GM12873 (cell line): ENCODE measurements at regions not wholly inside any gene's neighbourhood (a gene's known extent, or its start where the extent isn't known, plus 50 kb on each side); places are given as distances from the start of the nearest gene placed in this dataset.

Source experiments
- TF ChIP-seq, protein P1 (sequence below): IDR thresholded peaks from 2 replicates; pipeline ENCODE4 v1.5.1; 2012; ENCODE audit warnings: low read depth, mild to moderate bottlenecking, moderate library complexity, low read length, control low read depth; ENCODE audit not compliant: insufficient read depth; ENCODE audit errors: missing control alignments

DNA sequence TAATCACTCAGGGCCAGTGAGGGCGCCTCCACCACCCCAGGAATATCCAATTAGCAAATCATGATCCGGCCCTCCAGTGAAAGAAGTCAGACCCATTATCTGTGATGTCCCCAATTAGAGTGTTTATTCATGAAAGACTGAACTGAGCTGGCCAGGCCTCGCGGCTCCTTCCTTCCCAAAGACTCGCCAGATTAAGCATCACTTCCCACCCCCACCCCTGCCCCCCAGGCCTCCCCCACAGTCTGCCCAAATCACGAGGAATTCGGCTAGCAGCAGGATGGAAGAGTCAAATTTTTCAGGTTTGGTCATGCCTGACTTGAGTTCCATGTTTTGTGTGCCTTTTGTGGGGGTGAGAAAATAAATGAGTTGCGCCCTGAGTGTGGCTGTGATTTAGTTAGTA lies 298.4 kb upstream of the SALL1 start:
- TF ChIP-seq, protein P1, sequence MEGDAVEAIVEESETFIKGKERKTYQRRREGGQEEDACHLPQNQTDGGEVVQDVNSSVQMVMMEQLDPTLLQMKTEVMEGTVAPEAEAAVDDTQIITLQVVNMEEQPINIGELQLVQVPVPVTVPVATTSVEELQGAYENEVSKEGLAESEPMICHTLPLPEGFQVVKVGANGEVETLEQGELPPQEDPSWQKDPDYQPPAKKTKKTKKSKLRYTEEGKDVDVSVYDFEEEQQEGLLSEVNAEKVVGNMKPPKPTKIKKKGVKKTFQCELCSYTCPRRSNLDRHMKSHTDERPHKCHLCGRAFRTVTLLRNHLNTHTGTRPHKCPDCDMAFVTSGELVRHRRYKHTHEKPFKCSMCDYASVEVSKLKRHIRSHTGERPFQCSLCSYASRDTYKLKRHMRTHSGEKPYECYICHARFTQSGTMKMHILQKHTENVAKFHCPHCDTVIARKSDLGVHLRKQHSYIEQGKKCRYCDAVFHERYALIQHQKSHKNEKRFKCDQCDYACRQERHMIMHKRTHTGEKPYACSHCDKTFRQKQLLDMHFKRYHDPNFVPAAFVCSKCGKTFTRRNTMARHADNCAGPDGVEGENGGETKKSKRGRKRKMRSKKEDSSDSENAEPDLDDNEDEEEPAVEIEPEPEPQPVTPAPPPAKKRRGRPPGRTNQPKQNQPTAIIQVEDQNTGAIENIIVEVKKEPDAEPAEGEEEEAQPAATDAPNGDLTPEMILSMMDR = no peak

DNA sequence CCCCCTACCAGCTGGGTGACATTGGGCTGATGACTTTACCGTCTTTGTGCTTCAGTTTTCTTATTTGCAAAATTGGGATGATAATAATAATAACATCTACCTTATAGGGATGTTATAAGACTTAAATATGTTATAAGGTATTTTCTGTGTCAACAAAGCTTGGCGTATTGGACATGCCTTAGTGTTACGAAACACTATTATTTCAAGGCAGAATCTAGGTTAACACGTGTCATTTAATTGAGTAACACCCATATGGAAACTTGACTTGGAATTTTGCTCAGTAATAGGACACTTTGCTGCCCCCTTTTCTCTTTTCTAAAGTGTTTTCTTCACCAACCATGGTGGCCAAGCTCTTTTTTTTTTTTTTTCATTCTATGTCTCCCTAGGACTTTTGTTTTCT lies 294.2 kb upstream of the SALL1 start:
- TF ChIP-seq, protein P1 = no peak

DNA sequence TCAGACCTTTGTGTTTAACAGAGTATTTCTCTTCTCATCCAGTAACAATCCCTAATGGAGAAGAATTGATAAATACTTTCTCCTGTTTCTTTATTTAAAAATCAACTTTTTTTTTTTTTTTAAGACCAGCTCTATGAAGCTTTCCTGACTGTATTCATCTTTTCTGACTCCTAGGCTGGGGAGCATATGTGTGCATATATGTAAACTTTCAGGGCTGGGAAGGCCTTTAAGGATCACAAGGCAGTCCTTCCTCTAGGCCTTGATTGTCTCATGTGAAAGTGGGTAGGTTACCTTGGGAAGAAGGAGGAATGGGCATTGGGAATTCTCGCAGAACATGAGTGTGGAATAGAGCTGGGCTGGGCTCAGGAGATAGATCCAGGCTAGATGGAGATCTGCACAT lies 292.9 kb upstream of the SALL1 start:
- TF ChIP-seq, protein P1 = no peak

DNA sequence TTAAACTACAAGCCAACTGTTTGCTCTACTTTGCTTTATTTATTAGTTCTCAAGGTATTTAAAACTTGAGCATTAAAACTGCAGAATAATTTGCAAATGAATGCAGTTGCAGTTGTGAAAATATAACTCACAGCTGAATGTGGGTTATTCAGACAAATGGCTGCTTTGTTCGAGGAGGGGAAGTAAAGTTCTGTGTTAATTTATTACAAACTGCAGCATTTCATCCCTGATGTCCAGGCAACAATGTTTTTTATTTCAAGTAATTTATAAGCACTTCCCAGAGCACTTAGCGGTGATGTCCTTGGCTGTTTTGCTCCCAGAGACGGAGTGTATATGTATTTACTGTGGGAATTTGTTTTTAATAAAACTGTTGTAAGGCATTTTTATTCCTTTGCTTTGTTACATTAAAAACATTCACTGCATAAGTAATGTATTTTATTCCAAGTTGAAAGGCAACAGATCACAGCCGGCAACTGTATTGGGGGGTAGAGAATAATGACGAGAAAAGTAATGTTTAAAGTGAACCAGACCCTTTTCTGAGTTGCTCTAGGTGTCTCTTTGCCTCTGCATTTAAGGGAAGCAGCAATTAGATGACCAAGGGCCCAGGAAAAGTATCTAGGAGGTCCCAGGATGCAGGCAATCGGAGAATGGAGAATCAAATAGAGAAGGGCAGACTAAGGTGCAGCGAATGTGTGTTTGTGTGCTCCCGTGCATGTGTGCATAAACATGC lies 291.2 kb upstream of the SALL1 start:
- TF ChIP-seq, protein P1 = no peak

GRCh38 chr16:51440131-51440889 lies 289.2 kb upstream of the SALL1 start:
- TF ChIP-seq, protein P1 = no peak

- TF ChIP-seq, protein P1 = no peak
These were observed 288.2 kb upstream of the SALL1 start for GRCh38 chr16:51439271-51439670.

GRCh38 chr16:51436742-51437141 lies 285.7 kb upstream of the SALL1 start:
- TF ChIP-seq, protein P1 = no peak
